A549 (cell line): ENCODE measurements at regions not wholly inside any gene's neighbourhood (a gene's known extent, or its start where the extent isn't known, plus 50 kb on each side); places are given as distances from the start of the nearest gene placed in this dataset.

ENCODE experiments used
- BCL3 ChIP-seq: fragments of >200 bp; sonication (Bioruptor Twin); formaldehyde crosslinking; IDR thresholded peaks from 3 replicates; pipeline ENCODE4 v1.6.1; 2016
- BHLHE40 ChIP-seq: IDR thresholded peaks from 2 replicates; pipeline ENCODE4 v1.6.1; 2012; ENCODE audit warnings: low read depth, low read length, inconsistent platforms
- CBX2 ChIP-seq: fragments of 200-600 bp; sonication (generic); IDR thresholded peaks from 2 replicates; pipeline ENCODE4 v1.6.1; 2016; ENCODE audit warnings: low read depth, mild to moderate bottlenecking, borderline replicate concordance
- CBX8 ChIP-seq: fragments of 200-600 bp; sonication (generic); IDR thresholded peaks from 2 replicates; pipeline ENCODE4 v1.6.1; 2016
- CHD2 ChIP-seq: fragments of 150-350 bp; IDR thresholded peaks from 2 replicates; pipeline ENCODE4 v1.6.1; 2014; ENCODE audit warnings: low read length; ENCODE audit not compliant: partially characterized antibody
- CTCF ChIP-seq: fragments of >200 bp; sonication (Bioruptor Twin); formaldehyde crosslinking; IDR thresholded peaks from 3 replicates; pipeline ENCODE4 v1.5.1; 2016
- E2F6 ChIP-seq: IDR thresholded peaks from 2 replicates; pipeline ENCODE4 v1.6.1; 2012; ENCODE audit warnings: low read depth, borderline replicate concordance
- EHF ChIP-seq: fragments of 250-450 bp; sonication (Bioruptor Pico); IDR thresholded peaks from 2 replicates; pipeline ENCODE4 v1.5.0; 2020; ENCODE audit warnings: mild to moderate bottlenecking
- EHMT2 ChIP-seq: fragments of 200-600 bp; sonication (generic); IDR thresholded peaks from 2 replicates; pipeline ENCODE4 v1.6.1; 2016; ENCODE audit warnings: antibody characterized with exemption, low read depth, mild to moderate bottlenecking, moderate library complexity
- ELK1 ChIP-seq: fragments of 150-350 bp; IDR thresholded peaks from 2 replicates; pipeline ENCODE4 v1.6.1; 2014; ENCODE audit warnings: low read depth, mild to moderate bottlenecking, low read length
- EP300 ChIP-seq, 2 experiments: fragments of >200 bp; sonication (Bioruptor Twin); formaldehyde crosslinking; IDR thresholded peaks; 2 replicates in 1 of 2; 3 replicates in 1 of 2; pipeline ENCODE4 v1.6.1; 2016 to 2017
- ESRRA ChIP-seq: fragments of 150-350 bp; IDR thresholded peaks from 2 replicates; pipeline ENCODE4 v1.6.1; 2014; ENCODE audit warnings: mild to moderate bottlenecking, low read length, borderline replicate concordance
- FOSL2 ChIP-seq, 2 experiments: fragments of 450-650 bp in 1 of 2; fragments of >200 bp in 1 of 2; sonication (Bioruptor Twin) in 1 of 2; formaldehyde crosslinking; IDR thresholded peaks; 2 replicates each; pipeline versions ENCODE4 v1.5.0 to v1.6.1; 2016 to 2020; ENCODE audit warnings: mild to moderate bottlenecking in 1 of 2, moderate library complexity in 1 of 2
- HDAC2 ChIP-seq: fragments of 200-600 bp; sonication (generic); IDR thresholded peaks from 2 replicates; pipeline ENCODE4 v1.6.1; 2016
- HMGXB4 ChIP-seq: fragments of 250-450 bp; sonication (Bioruptor Pico); IDR thresholded peaks from 2 replicates; pipeline ENCODE4 v1.5.0; 2021; ENCODE audit warnings: mild to moderate bottlenecking, moderate library complexity, borderline replicate concordance
- HOXB13 ChIP-seq: fragments of 250-450 bp; sonication (Bioruptor Pico); IDR thresholded peaks from 2 replicates; pipeline ENCODE4 v1.5.0; 2020; ENCODE audit warnings: low read depth, mild to moderate bottlenecking, moderate library complexity
- HOXB5 ChIP-seq: fragments of 250-450 bp; sonication (Bioruptor Pico); IDR thresholded peaks from 2 replicates; pipeline ENCODE4 v1.5.0; 2020; ENCODE audit warnings: mild to moderate bottlenecking, moderate library complexity
- KDM5A ChIP-seq: fragments of 200-600 bp; sonication (generic); IDR thresholded peaks from 2 replicates; pipeline ENCODE4 v1.6.1; 2016; ENCODE audit warnings: antibody characterized with exemption, mild to moderate bottlenecking
- NPAS2 ChIP-seq: fragments of 250-450 bp; sonication (Bioruptor Pico); IDR thresholded peaks from 2 replicates; pipeline ENCODE4 v1.8.0; 2022; ENCODE audit warnings: mild to moderate bottlenecking, moderate library complexity, borderline replicate concordance
- NR3C1 ChIP-seq: fragments of >200 bp; sonication (Bioruptor Twin); formaldehyde crosslinking; IDR thresholded peaks from 3 replicates; pipeline ENCODE4 v1.6.1; 2017
- RAD21 ChIP-seq, 2 experiments: fragments of >200 bp in 1 of 2; sonication (Bioruptor Twin) in 1 of 2; formaldehyde crosslinking in 1 of 2; IDR thresholded peaks in 1 of 2; conservative IDR thresholded peaks in 1 of 2; 2 replicates in 1 of 2; 3 replicates in 1 of 2; pipeline ENCODE4 v1.6.1; 2012 to 2018; ENCODE audit warnings: inconsistent platforms in 1 of 2
- REST ChIP-seq: fragments of 200-600 bp; sonication (generic); IDR thresholded peaks from 2 replicates; pipeline ENCODE4 v1.6.1; 2016; ENCODE audit warnings: antibody characterized with exemption, mild to moderate bottlenecking, moderate library complexity
- RNF2 ChIP-seq: fragments of 200-600 bp; sonication (generic); IDR thresholded peaks from 2 replicates; pipeline ENCODE4 v1.6.1; 2016; ENCODE audit warnings: low read depth, mild to moderate bottlenecking, antibody characterized with exemption, moderate library complexity, borderline replicate concordance
- SMC3 ChIP-seq: fragments of >200 bp; sonication (Bioruptor Twin); formaldehyde crosslinking; IDR thresholded peaks from 3 replicates; pipeline ENCODE4 v1.6.1; 2018; ENCODE audit warnings: inconsistent platforms
- TFCP2L1 ChIP-seq: fragments of 250-450 bp; sonication (Bioruptor Pico); IDR thresholded peaks from 2 replicates; pipeline ENCODE4 v1.5.0; 2021; ENCODE audit warnings: mild to moderate bottlenecking
- TP53 ChIP-seq: fragments of 250-450 bp; sonication (Bioruptor Pico); IDR thresholded peaks from 2 replicates; pipeline ENCODE4 v1.5.0; 2021; ENCODE audit warnings: mild to moderate bottlenecking, moderate library complexity
- ZC3H11A ChIP-seq: fragments of 450-650 bp; IDR thresholded peaks from 2 replicates; pipeline ENCODE4 v1.6.1; 2014; ENCODE audit warnings: antibody characterized with exemption, mild to moderate bottlenecking
- TF ChIP-seq, protein P1 (sequence below): fragments of >200 bp; sonication (Bioruptor Twin); formaldehyde crosslinking; IDR thresholded peaks from 2 replicates; pipeline ENCODE4 v1.6.1; 2016

GRCh38 chr12:89951050-89951693, 242.5 kb upstream of the ATP2B1 start (continued):
- no peak for TF ChIP-seq ESRRA
- peak; percentile 17; the same call in 1 of the 2 replicates for TF ChIP-seq HOXB5 (CRISPR knock-in tag)
- TF ChIP-seq KDM5A = no peak
- peak; percentile 92 to 94; a peak in 3 of 5 replicates for TF ChIP-seq EP300 (IDR thresholded peaks at IDR 0.05)
- no peak for TF ChIP-seq CBX8
- TF ChIP-seq TFCP2L1 (CRISPR knock-in tag) = no peak
- no peak for TF ChIP-seq ZC3H11A
- TF ChIP-seq HMGXB4 (CRISPR knock-in tag) = no peak
- peak; percentile 87 for TF ChIP-seq FOSL2 (IDR thresholded peaks at IDR 0.05)
- TF ChIP-seq FOSL2 (CRISPR knock-in tag; IDR thresholded peaks at IDR 0.05) = peak; percentile 95
- no peak for TF ChIP-seq TP53 (CRISPR knock-in tag)
- TF ChIP-seq RNF2 = no peak
- TF ChIP-seq ELK1 = no peak
- TF ChIP-seq NR3C1 = no peak
- peak; percentile 37; the same call in 1 of the 3 replicates for TF ChIP-seq SMC3
- peak; percentile 78; the same call in 1 of the 3 replicates for TF ChIP-seq BCL3
- TF ChIP-seq CTCF = no peak
- no peak for TF ChIP-seq EHF (CRISPR knock-in tag)
- TF ChIP-seq CHD2 = no peak
- no peak for TF ChIP-seq BHLHE40
- TF ChIP-seq HOXB13 = peak; percentile 76; the same call in 1 of the 2 replicates
- peak; percentile 17 to 65; a peak in 3 of 5 replicates for TF ChIP-seq RAD21 (conservative IDR thresholded peaks at IDR 0.05 in 1 of 2, IDR thresholded peaks at IDR 0.05 in 1 of 2)
- TF ChIP-seq, protein P1, sequence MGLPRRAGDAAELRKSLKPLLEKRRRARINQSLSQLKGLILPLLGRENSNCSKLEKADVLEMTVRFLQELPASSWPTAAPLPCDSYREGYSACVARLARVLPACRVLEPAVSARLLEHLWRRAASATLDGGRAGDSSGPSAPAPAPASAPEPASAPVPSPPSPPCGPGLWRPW = no peak
- TF ChIP-seq REST = no peak
- no peak for TF ChIP-seq NPAS2 (CRISPR knock-in tag)
- TF ChIP-seq HDAC2 = no peak
- TF ChIP-seq E2F6 = no peak
- TF ChIP-seq EHMT2 = no peak
- no peak for TF ChIP-seq CBX2
